Kidney (tissue), 13 donors: ENCODE measurements at regions not wholly inside any gene's neighbourhood (a gene's known extent, or its start where the extent isn't known, plus 50 kb on each side); places are given as distances from the start of the nearest gene placed in this dataset.

ENCODE experiments used
- DNase-seq, 5 donors: peaks; one replicate each; pipeline ENCODE4 v3.0.0-alpha.2; 2013 to 2020
- FAIRE-seq: peaks from 2 replicates; lab custom pipeline; 2012; peaks lifted over from hg19 to GRCh38; lab: Jason Lieb, UNC
- H3K27ac ChIP-seq, 2 donors: one replicate each; pipeline ENCODE4 v1.7.0; 2013; ENCODE audit warnings: low read depth in 2 of 2, low read length in 2 of 2, inconsistent platforms in 1 of 2
- H3K27me3 ChIP-seq: one replicate; pipeline ENCODE4 v1.7.1; 2013; ENCODE audit warnings: low read length, inconsistent platforms; ENCODE audit not compliant: control insufficient read depth, insufficient read depth
- H3K36me3 ChIP-seq, 3 donors: one replicate each; pipeline versions ENCODE4 v1.7.0 to v1.7.1; 2013; ENCODE audit warnings: low read length in 3 of 3, control low read depth in 1 of 3, inconsistent platforms in 1 of 3; ENCODE audit not compliant: insufficient read depth in 3 of 3, control insufficient read depth in 2 of 3
- H3K4me1 ChIP-seq, 3 donors: one replicate each; pipeline versions ENCODE4 v1.7.0 to v1.7.1; 2013; ENCODE audit warnings: low read length in 3 of 3, inconsistent platforms in 1 of 3, low read depth in 1 of 3; ENCODE audit not compliant: control insufficient read depth in 2 of 3, insufficient read depth in 2 of 3
- H3K4me3 ChIP-seq, 3 donors: one replicate each; pipeline versions ENCODE4 v1.7.0 to v1.8.1; 2013; ENCODE audit warnings: low read length in 3 of 3, control low read depth in 1 of 3, inconsistent platforms in 1 of 3
- H3K9ac ChIP-seq, 3 donors: one replicate each; pipeline versions ENCODE4 v1.7.0 to v1.7.1; 2013; ENCODE audit warnings: low read length in 3 of 3, control low read depth in 1 of 3, inconsistent platforms in 1 of 3
- H3K9me3 ChIP-seq, 3 donors: one replicate each; pipeline versions ENCODE4 v1.7.0 to v1.7.1; 2013; ENCODE audit warnings: low read length in 3 of 3, control low read depth in 1 of 3, inconsistent platforms in 1 of 3; ENCODE audit not compliant: control insufficient read depth in 2 of 3, insufficient read depth in 1 of 3
- CTCF ChIP-seq: IDR thresholded peaks from 3 replicates; pipeline ENCODE4 v1.5.1; 2012; ENCODE audit warnings: mild to moderate bottlenecking, moderate library complexity, borderline replicate concordance; ENCODE audit not compliant: insufficient read depth; ENCODE audit errors: extremely low read depth
- intact Hi-C: fragments of 100-400 bp; cut with DNase I; formaldehyde crosslinking; loops from one replicate; pipeline ENCODE4 v1.11.1; 2022
- donor health status: control.
- donor health status: control.
- donor health status: control.
- donor health status: control.
- donor health status: control.
- donor health status: DM: yes; HTN: yes; CAD: no.
- donor health status: Normal renal cell carcinoma (clear cell type).

- Histone ChIP-seq H3K4me1 (no peaks in the 10 kb centered on the region), H3K4me3 (no peak overlapping the region), H3K9me3 (no peaks in the 10 kb centered on the region), H3K36me3 (no peaks in the 10 kb centered on the region), H3K27me3 (no peaks in the 10 kb centered on the region), H3K9ac (no peak overlapping the region), H3K27ac (no peak overlapping the region)
- TF ChIP-seq CTCF, result no peak
- DNase-seq (no peak), FAIRE-seq (no peak)
- intact Hi-C loops, result no loop called here
Measured at GRCh38 chr7:24152356-24152755, 131.6 kb upstream of the NPY start.

GRCh38 chr7:24152877-24153472, 131.0 kb upstream of the NPY start:
- no peaks in the 10 kb centered on the region for H3K36me3 ChIP-seq
- H3K27ac ChIP-seq, result no peak overlapping the region
- TF ChIP-seq CTCF, result no peak
- no peak for FAIRE-seq
- H3K9ac ChIP-seq, result no peak overlapping the region
- H3K4me3 ChIP-seq, result no peak overlapping the region
- peak in 2 of 5 donors; percentile 9 to 25 for DNase-seq
- no peaks in the 10 kb centered on the region for H3K27me3 ChIP-seq
- H3K9me3 ChIP-seq, result no peaks in the 10 kb centered on the region
- no peaks in the 10 kb centered on the region for H3K4me1 ChIP-seq
- intact Hi-C loops, result no loop called here

- no peak for TF ChIP-seq CTCF
- Histone ChIP-seq H3K27me3 (no peaks in the 10 kb centered on the region), H3K4me1 (no peaks in the 10 kb centered on the region), H3K9ac (no peak overlapping the region), H3K4me3 (no peak overlapping the region), H3K9me3 (no peaks in the 10 kb centered on the region), H3K27ac (no peak overlapping the region), H3K36me3 (no peaks in the 10 kb centered on the region)
- DNase-seq (no peak), FAIRE-seq (no peak)
- intact Hi-C loops, result no loop called here
Measured at GRCh38 chr7:24157666-24158065, 126.3 kb upstream of the NPY start.

GRCh38 chr7:24158975-24159374, 125.0 kb upstream of the NPY start:
- Histone ChIP-seq H3K4me1 (no peaks in the 10 kb centered on the region), H3K9me3 (no peaks in the 10 kb centered on the region), H3K36me3 (no peaks in the 10 kb centered on the region), H3K27me3 (no peaks in the 10 kb centered on the region), H3K4me3 (no peak overlapping the region), H3K27ac (no peak overlapping the region), H3K9ac (no peak overlapping the region)
- intact Hi-C loops, result no loop called here
- DNase-seq (no peak), FAIRE-seq (no peak)
- no peak for TF ChIP-seq CTCF
